ENCODE measurements at regions not wholly inside any gene's neighbourhood (a gene's known extent, or its start where the extent isn't known, plus 50 kb on each side); places are given as distances from the start of the nearest gene placed in this dataset.

DNA sequence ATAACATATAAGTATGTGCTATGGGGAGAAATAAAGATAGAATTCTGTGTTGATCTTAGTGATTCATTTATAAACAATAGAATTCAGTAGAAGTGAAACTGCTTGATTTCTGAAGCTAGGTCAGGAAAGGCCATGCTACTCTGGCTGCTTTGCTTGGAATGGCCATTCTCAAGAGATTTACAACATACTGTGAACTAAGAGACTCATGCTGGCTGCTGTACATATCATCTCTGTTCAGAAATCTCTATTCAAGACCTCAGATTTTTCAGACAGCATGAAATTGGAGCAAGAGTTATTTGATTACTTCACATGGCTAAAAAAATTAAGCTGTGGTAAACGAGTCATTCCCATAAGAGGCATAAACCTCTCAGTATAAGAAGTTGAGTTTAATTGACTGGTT is 662.6 kb downstream of the BCKDHB start:
- no peaks in the 10 kb centered on the region for H3K4me1 ChIP-seq
- H3K27ac ChIP-seq, result no peak overlapping the region
- H3K9ac ChIP-seq (ENCODE audit: low read depth in 2 of 2, low read length in 2 of 2), result no peak overlapping the region
- no peaks in the 10 kb centered on the region for H3K36me3 ChIP-seq
- TF ChIP-seq, protein P1, sequence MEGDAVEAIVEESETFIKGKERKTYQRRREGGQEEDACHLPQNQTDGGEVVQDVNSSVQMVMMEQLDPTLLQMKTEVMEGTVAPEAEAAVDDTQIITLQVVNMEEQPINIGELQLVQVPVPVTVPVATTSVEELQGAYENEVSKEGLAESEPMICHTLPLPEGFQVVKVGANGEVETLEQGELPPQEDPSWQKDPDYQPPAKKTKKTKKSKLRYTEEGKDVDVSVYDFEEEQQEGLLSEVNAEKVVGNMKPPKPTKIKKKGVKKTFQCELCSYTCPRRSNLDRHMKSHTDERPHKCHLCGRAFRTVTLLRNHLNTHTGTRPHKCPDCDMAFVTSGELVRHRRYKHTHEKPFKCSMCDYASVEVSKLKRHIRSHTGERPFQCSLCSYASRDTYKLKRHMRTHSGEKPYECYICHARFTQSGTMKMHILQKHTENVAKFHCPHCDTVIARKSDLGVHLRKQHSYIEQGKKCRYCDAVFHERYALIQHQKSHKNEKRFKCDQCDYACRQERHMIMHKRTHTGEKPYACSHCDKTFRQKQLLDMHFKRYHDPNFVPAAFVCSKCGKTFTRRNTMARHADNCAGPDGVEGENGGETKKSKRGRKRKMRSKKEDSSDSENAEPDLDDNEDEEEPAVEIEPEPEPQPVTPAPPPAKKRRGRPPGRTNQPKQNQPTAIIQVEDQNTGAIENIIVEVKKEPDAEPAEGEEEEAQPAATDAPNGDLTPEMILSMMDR (IDR thresholded peaks at IDR 0.05), result no peak
- H3K4me3 ChIP-seq, result no peak overlapping the region
- H3K9me3 ChIP-seq, result no peaks in the 10 kb centered on the region
- intact Hi-C loops (cut with DNase I), result no loop called here
- H3K27me3 ChIP-seq, result no peaks in the 10 kb centered on the region
- no peak for DNase-seq

DNA sequence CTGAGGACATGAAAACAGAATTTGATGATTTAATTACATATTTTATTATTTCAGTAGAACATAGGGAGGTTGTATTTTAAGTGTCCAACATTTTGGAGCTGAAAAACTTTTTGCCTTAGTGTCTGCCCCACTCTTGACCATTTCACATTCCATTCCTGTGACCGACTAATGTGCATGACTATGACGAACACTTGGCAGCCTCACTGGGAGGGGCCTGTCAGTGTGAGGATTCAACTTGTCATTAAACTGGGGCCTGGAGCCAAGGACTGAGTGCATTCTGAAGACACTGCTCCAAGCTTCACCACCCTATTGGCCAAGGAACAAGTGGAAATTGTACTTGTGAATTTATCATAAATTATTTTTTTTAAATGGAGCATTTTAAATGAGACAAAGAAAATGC is 661.3 kb downstream of the BCKDHB start:
- intact Hi-C loops (cut with DNase I), result no loop called here
- H3K4me3 ChIP-seq, result no peak overlapping the region
- TF ChIP-seq, protein P1 (IDR thresholded peaks at IDR 0.05), result no peak
- no peaks in the 10 kb centered on the region for H3K9me3 ChIP-seq
- H3K4me1 ChIP-seq, result no peaks in the 10 kb centered on the region
- H3K9ac ChIP-seq (ENCODE audit: low read depth in 2 of 2, low read length in 2 of 2), result no peak overlapping the region
- peak; percentile 52 for DNase-seq
- no peaks in the 10 kb centered on the region for H3K27me3 ChIP-seq
- no peak overlapping the region for H3K27ac ChIP-seq
- H3K36me3 ChIP-seq, result no peaks in the 10 kb centered on the region

DNA sequence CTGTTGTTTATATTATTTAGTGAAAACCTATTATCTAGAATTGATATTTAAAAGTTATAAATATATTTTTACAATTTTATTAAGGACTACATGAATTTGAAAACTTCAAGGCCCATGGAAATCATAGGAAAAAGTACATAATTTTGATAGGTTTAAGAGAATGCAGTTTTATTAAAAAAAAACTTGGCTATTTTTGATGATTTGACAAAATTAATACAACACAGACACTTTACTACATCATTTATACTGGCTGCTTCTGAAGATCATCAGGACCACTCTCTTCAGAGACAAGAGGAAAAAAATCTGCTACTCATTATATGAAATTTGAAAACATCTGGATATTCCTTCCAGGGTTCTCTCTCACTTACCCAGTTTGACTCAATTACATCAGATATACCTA is 637.7 kb downstream of the BCKDHB start:
- no peak for DNase-seq
- Histone ChIP-seq H3K4me3 (no peak overlapping the region), H3K27me3 (no peaks in the 10 kb centered on the region), H3K4me1 (no peaks in the 10 kb centered on the region), H3K9ac (ENCODE audit: low read depth in 2 of 2, low read length in 2 of 2) (no peak overlapping the region), H3K27ac (no peak overlapping the region), H3K9me3 (no peaks in the 10 kb centered on the region), H3K36me3 (no peaks in the 10 kb centered on the region)
- intact Hi-C loops (cut with DNase I), result no loop called here
- TF ChIP-seq, protein P1 (IDR thresholded peaks at IDR 0.05), result no peak

DNA sequence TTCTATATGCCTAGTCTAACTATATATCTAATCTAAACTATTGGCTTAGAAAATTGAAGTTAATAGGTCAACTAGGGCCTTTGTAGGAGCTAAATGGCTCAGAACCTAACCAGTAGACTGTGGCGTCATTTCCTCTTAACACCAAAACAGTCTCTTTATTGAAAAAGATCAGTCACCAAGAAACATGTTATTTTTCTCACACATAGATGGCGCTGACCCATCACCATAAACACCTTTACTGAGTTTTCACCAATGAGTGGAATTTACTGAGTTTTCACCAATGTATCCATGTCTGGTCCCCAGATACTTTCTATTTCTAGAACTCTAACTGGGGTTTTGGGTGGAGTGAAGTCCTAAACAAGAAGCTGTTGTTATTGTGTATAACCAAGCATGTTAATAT is 636.0 kb downstream of the BCKDHB start:
- no peaks in the 10 kb centered on the region for H3K4me1 ChIP-seq
- no peak for DNase-seq
- intact Hi-C loops (cut with DNase I), result no loop called here

DNA sequence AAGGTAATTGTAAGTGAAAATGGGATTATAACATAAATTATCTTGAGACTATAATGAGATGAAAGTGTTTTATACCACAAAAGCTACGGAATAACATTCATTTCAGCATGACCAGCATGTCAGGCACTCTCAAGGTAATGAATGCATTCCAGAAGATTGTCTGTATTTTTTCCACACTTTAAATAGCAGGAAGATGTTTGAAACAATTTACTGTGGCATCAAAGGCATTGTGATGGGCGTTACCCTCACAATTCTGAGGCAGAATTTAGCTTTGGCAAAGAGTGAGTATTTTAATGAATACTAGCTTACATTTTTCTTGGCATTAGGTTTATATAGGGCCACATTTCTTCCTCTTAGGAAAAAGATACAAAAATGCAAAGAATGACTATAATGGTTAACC is 627.2 kb downstream of the BCKDHB start:
- Histone ChIP-seq H3K36me3 (no peaks in the 10 kb centered on the region), H3K9ac (ENCODE audit: low read depth in 2 of 2, low read length in 2 of 2) (no peak overlapping the region), H3K4me3 (no peak overlapping the region), H3K27me3 (no peaks in the 10 kb centered on the region), H3K4me1 (no peaks in the 10 kb centered on the region), H3K9me3 (no peaks in the 10 kb centered on the region), H3K27ac (no peak overlapping the region)
- TF ChIP-seq, protein P1 (IDR thresholded peaks at IDR 0.05), result no peak
- DNase-seq, result no peak
- intact Hi-C loops (cut with DNase I), result no loop called here

More for the DNA sequence above, 636.0 kb downstream of the BCKDHB start:
- no peak overlapping the region for H3K9ac ChIP-seq (ENCODE audit: low read depth in 2 of 2, low read length in 2 of 2)
- no peak overlapping the region for H3K4me3 ChIP-seq
- H3K9me3 ChIP-seq, result no peaks in the 10 kb centered on the region
- TF ChIP-seq, protein P1 (IDR thresholded peaks at IDR 0.05), result no peak
- no peak overlapping the region for H3K27ac ChIP-seq
- no peaks in the 10 kb centered on the region for H3K36me3 ChIP-seq
- no peaks in the 10 kb centered on the region for H3K27me3 ChIP-seq

DNA sequence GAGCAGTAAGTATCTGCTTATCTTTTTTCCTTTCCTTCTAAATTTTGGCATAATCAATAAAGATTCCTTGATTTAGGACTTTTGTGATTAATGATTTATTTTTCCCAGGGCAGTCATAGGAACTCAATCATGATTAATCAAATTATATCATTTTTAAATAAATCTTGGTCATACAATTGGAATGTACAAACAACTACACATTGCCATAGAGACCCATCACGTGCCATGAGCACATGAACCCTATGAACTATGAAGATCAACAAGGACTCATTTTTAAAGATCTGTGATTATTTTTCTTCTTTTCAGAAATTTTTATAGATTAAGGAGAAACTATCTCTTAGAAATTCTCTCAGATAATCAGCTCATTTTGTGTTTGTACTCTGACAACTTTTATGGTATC is 622.4 kb downstream of the BCKDHB start:
- no peaks in the 10 kb centered on the region for H3K9me3 ChIP-seq
- H3K27ac ChIP-seq, result no peak overlapping the region
- no peaks in the 10 kb centered on the region for H3K27me3 ChIP-seq
- H3K4me3 ChIP-seq, result no peak overlapping the region
- intact Hi-C loops (cut with DNase I), result no loop called here
- H3K4me1 ChIP-seq, result no peaks in the 10 kb centered on the region
- DNase-seq, result no peak
- TF ChIP-seq, protein P1 (IDR thresholded peaks at IDR 0.05), result no peak
- H3K9ac ChIP-seq (ENCODE audit: low read depth in 2 of 2, low read length in 2 of 2), result no peak overlapping the region
- H3K36me3 ChIP-seq, result no peaks in the 10 kb centered on the region
